ENCODE measurements at regions not wholly inside any gene's neighbourhood (a gene's known extent, or its start where the extent isn't known, plus 50 kb on each side); places are given as distances from the start of the nearest gene placed in this dataset.

GRCh38 chr19:29375429-29376119 is 150.2 kb upstream of the VSTM2B start:
- DNase-seq = no peak

GRCh38 chr19:29376855-29377354 is 148.9 kb upstream of the VSTM2B start:
- DNase-seq = no peak

GRCh38 chr19:29378126-29378525 is 147.7 kb upstream of the VSTM2B start:
- DNase-seq = no peak

GRCh38 chr19:29378543-29379080 is 147.2 kb upstream of the VSTM2B start:
- DNase-seq = no peak

DNA sequence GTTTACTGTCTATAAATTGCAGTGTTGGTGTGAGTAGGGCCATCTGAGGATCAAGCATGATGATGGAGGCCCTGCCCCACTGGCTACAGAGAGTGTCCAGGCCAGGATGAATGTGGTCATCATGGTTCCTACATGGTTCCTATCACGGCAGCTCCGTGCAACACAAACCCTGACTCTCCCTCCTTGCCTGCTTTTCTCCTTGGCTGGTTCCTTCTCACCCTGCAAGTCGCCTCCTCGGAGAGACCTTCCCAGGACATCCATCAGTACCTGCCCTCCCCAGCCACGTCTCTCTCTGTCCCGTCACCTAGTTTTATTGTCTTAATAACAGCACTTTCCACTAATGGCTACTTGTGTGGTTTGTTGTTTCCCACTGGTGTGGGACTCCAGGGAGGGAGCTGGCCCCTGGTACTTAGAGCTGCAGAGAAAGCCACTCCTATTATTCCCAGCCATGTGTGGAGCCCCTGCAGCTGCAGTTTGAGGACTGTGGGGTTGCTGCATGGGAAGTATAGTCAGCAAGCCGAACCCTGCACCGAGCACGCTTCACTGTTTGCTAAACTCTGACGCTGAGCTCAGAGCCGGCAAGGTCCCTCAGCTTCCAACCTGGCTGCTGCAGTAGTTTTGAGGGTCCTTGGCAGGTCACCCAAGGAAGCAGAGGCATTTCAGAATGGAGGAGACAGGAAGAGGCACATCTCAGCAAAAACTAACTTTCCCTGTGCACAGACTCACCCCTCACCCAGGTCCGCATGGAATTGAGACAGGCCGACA is 146.4 kb upstream of the VSTM2B start:
- no peak for DNase-seq

DNA sequence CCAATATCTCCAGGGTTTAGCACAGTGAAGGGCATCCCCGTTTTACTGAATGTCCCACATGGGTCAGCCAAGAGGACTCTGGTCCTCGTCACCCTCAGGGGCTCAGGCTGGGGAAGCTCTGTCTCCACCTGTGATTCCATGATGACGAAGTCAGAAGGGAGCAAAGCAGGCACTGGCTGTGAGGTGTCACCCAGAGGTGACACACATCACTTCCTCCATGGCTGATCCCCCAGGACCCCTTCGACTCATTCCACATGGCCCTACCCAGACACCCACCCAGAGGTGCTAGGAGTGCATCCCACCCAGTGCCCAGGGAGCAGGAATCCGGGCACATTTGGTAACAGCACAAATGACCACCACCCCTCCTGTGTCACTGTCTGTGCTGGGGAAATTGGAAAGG is 145.2 kb upstream of the VSTM2B start:
- no peak for DNase-seq

- no peak for DNase-seq
Measured at GRCh38 chr19:29381353-29382203, 144.2 kb upstream of the VSTM2B start.

GRCh38 chr19:29383696-29384095 is 142.1 kb upstream of the VSTM2B start:
- no peak for DNase-seq

DNA sequence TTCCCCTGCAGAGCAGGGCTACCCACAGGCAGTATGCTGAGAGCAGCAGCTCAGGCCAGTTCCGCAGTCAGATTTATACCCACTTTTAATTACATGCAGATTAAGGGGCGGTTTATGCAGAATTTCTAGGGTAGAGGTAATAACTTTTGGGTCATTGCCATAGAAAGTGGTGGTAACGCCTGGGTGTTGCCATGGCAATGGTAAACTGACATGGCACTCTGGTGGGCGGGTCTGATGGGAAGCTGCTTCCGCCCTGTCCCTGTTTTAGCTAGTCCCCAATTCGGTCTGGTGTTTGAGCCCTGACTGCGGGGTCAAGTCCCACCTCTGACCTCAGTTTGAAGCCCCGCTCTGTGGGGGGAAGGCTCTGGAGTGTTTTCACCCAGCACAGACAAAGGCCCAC is 141.1 kb upstream of the VSTM2B start:
- no peak for DNase-seq

GRCh38 chr19:29385191-29385795 is 140.5 kb upstream of the VSTM2B start:
- no peak for DNase-seq

DNA sequence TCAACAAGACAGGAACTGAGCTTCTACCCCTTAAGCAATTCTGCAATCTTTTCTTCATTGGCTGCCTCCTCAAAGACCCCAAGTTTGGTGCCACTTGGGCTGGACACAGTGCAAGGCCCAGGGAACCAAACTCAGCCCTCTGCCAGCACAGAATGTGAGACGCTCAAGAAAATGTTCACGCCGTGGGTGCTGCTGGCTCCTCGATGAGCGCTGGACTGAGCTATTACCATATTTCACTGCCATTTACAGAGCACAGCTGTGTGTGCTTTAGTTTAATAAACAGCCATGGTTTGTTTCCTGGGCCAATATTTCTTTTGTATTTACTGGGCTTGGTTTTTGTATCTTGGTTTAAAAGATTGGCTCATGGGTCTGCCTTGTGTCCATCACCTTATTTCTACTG is 138.8 kb upstream of the VSTM2B start:
- DNase-seq = no peak

- DNase-seq = no peak
Measured at GRCh38 chr19:29387586-29387985, 138.2 kb upstream of the VSTM2B start.

DNA sequence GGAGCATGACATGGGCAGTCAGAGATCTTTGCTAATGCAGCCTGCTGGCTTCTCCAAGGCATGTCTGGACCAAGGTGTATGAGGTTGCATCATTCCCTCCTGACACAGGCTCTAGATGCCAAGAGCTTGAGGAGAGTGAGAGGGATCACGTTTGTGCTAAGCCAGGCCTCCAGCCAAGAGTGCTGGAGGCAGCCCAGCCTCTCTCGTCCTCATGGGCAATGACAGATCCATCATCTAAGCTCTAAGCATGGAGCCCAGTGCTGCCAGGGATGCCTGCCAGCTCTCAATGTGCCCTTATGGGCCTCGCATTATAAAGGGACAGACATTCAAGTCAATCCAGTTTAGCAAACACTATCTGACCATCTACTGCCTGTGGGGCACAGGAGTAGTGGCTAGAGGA is 136.3 kb upstream of the VSTM2B start:
- DNase-seq = no peak

- no peak for DNase-seq
Measured at GRCh38 chr19:29390742-29391141, 135.1 kb upstream of the VSTM2B start.

- no peak for DNase-seq
Measured at GRCh38 chr19:29393915-29394460, 131.8 kb upstream of the VSTM2B start.

DNA sequence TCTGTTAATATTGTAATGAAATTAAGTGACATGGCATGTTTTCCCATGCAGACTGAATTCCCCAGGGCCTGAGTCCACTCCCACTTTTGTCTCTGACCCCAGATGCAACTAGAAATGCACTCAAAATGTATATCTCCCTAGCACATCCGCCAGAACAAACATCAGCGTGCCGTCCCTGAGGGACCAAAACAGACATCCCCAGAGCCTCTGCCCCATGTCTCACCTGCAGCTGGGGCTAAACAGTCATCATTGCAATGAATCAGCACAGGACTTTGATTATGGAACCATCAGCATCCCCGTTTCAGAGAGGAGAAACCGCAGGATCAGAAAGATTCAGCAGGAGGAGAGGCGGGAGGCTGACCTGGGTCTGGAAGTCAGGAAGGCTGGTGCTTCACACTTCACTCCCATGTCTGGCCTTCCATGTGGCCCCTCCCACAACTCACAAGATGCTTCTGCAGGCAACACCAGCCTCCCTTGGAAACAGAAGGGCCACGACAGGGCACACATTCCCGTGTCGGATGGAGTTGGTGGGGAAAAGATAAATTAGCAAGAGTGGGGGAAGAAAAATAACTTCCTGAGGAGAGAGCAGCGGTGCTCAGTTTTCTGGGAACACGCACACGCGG is 130.6 kb upstream of the VSTM2B start:
- no peak for DNase-seq

GRCh38 chr19:29395734-29396414 is 129.9 kb upstream of the VSTM2B start:
- DNase-seq = no peak

GRCh38 chr19:29396925-29397324 is 128.9 kb upstream of the VSTM2B start:
- no peak for DNase-seq

DNA sequence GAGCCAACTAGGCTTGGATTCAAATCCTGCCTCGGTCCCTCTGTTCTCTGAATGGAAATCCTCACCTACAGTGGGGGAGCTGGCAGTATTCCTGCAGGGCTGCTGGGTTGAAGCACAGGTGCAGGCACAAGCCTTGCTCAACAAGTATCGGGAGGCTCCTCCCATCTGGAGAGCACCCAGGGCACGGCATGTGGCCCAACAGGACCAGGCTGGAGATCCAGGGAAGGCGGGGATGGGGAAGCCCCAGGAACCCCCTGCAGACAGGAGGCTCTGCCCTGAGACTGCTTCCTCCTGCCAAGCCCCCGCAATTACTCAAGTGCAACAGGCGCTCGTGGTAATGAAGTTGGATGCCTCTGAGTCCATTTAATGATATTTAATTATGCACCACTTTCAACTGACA is 128.0 kb upstream of the VSTM2B start:
- DNase-seq = no peak

DNA sequence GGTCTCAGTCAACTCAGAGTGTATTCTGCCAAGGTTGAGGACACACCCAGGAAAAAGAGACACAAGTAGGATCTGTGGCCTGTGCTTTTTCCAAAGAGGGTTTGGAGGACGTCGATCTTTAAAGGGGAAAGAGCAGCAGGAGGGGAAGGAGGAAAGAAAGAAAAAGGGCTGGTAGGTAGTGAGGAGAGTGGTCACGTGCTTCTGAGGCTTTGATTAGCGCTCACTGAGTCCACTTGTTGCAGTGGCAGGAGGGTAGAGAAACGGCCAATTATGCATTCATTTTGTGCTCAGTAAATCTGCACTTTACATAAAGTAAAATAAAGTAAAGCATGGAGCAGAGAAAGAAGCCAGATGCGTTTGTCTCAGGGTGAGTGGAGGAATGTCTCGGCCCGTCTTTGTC is 126.0 kb upstream of the VSTM2B start:
- no peak for DNase-seq
